Right ventricle myocardium inferior (tissue), 1 donor: ENCODE measurements at regions not wholly inside any gene's neighbourhood (a gene's known extent, or its start where the extent isn't known, plus 50 kb on each side); places are given as distances from the start of the nearest gene placed in this dataset.

Source experiments
- ATAC-seq: fragments of 200-7000 bp; cut with Tn5 transposase; one replicate; pipeline ENCODE4 v1.9.1; 2020; ENCODE audit warnings: mild to moderate bottlenecking, moderate library complexity
- DNase-seq: peaks from one replicate; pipeline ENCODE4 v3.0.0; 2021; ENCODE audit errors: missing footprints
- intact Hi-C: fragments of 100-400 bp; cut with DNase I; formaldehyde crosslinking; loops from one replicate; pipeline ENCODE4 v1.11.0; 2022
- donor health status: DM: no; HTN: yes; CAD: no; lungs with severe emphysema.

GRCh38 chr2:21277068-21278056 is 153.6 kb downstream of the TDRD15 start:
- ATAC-seq (no peak), DNase-seq (no peak)
- intact Hi-C loops: no loop called here

DNA sequence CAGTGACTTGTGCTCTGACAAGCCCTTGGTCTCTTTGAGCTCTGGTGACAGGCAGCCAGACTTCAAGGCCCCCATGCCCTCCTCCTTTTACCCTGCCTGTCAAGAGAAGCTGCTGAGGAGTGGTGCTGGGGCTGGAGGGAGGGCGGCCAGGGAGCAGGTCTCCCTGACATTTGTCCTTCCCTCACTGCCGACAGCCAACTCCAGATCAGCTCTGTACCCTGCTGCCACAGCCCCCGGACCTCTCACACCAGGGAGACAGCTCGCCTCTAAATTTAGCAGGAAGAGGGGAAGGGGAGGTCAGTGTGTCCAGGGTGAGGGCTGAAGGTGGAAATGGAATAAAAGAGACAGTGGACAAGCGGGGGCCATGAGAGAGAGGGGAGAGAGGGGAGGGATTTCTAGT is 155.8 kb downstream of the TDRD15 start:
- ATAC-seq (peak; percentile 74), DNase-seq (no peak)
- intact Hi-C loops: no loop called here

GRCh38 chr2:21280793-21281192 is 157.0 kb downstream of the TDRD15 start:
- ATAC-seq (peak; percentile 51), DNase-seq (no peak)
- intact Hi-C loops: no loop called here

DNA sequence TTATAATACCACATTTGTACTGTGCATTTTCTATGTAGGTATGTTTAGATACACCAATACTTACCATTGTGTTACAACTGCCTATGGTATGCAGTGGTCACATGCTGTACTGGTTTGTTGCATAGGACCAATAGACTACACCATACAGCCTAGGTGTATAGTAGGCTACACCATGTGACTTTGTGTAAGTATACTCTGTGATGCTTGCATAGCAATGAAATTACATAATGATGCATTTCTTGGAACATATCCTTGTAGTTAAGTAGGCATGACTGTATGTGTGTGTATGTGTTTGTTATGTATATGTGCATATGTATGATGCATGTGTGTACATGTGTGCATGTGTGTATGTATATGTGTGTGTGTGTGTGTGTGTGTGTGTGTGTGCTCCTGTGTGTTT is 157.6 kb downstream of the TDRD15 start:
- ATAC-seq: no peak
- DNase-seq: no peak

DNA sequence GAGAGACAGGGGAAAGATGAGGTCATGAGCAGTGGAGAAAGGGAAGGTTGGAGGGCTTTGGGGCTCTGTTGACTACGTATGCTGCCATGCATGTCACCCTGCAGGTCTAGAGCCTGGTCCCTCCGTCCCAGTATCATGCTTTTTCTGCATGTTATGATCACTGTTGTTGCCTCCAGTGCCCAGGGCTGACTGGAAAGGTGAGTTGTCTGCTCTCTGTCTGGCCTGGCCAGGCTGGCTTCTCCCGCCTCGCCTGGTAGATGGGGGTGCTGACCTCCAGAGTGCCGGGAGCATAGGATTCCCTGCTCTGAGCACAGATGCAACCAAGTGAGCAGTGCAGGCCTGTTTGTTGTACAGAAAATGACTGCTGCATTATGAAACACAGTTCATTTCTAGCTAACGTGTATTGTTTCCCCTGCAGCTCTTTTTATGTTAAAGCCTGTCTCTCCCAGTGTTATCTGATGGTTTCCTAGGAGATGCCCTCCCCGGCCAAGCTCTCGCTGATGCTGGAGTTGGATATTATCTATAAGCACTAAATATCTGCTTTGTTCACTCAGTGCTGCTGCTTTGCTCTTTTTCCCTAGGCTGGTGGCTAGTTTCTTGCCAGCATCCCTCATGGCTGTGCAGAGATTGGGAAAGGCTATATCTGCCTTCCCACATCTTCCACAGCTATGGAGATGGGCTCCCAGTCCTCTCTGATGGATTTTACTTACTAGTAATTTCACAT is 158.2 kb downstream of the TDRD15 start:
- DNase-seq: no peak
- ATAC-seq: no peak
- intact Hi-C loops: no loop called here

More for the DNA sequence above, 157.6 kb downstream of the TDRD15 start:
- intact Hi-C loops: no loop called here

GRCh38 chr2:21282515-21282898 is 158.7 kb downstream of the TDRD15 start:
- intact Hi-C loops: no loop called here
- ATAC-seq (no peak), DNase-seq (no peak)

DNA sequence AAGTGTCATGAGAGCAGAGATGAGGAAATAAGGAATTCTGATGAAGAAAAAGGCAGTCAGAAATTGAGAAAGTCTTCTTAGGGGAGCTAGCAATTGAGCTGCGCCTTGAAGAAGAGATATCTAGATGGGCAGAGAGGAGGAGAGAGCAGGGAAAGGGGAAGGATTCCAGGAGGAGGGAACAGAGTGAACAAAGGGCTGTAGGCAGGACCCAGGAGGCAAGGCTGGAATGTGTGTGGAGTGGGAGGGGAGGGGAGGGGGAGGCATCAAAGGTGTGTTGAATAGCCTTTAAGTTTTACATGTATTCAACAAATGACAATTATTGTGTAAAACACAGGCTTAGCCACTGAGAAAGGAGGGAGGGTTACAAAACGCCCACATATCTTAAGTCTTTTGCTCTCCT is 164.5 kb downstream of the TDRD15 start:
- DNase-seq: no peak
- peak; percentile 42 for ATAC-seq
- intact Hi-C loops: no loop called here

DNA sequence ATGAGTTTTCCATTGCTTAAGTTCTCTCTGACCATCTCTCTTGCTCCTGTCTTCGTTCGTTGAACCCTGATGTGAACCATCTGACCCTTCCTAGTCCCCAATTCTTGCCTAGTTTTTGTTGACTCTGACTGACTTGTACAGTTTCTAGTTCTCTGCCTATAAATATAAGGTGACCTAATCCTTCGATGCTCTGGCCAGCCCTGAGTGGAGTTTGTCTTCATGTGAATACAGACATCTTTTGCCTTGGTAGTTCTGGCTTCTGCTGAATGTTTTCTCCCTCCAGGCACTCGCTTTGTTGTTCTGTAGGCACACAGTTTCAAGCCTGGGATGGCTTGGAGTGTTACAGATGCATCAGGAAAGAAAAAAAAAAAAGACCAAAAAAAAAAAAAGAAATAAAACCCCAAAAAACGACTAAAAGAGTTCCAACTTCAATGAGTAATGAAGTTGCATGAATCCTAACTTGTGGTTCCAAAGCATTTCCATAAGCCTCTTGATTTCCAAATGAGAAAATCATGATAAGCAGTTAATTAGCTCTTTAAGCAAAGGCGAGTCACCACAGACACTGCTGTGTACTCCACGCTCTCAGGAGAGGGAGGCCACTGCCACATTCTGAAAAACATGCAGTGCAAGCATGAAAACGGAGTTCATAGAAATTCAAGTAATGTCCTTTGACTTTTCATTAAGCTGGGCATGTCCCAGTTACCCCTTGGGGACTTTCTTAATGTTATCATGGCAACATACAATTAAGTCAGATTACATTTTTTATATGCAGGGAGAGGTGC is 165.2 kb downstream of the TDRD15 start:
- intact Hi-C loops: no loop called here
- DNase-seq (no peak), ATAC-seq (peak; percentile 81)

DNA sequence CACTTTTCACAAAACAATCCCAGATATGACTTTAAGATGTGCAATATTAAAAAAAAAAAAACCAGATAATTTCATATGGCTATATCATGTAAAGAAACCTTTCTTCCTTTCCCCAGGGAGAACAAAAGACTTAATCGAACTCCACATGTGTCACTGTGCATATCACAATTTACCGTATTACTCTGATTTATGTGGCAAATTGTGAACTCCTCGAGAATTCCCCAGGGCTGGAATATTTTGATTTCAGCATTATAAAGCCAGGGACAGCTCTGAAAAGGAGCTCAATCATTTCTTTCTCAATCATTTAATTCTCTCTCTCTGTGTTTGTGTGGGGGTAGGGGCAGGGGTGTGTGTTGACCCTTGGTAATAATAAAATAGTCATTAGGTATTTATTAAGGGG is 165.8 kb downstream of the TDRD15 start:
- intact Hi-C loops: no loop called here
- ATAC-seq: no peak

DNA sequence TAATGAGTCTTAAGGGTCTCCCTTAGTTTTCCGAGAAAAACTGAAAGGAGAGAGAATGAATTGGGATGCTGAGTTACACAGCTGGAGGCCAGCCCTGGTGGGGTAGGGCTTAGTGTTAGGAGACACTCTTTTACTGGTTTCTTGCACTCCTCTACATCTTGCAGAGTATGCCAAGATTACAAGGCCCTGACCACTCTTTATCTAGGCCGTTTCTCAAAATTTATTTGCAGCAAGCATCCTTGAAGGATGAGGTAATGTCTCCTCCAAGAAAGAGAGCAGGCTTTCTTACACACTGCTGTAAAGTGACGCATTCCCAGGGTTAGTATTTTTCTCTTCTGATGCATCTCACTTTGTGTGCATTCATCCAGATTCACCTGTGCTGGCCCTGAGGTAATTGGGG is 166.2 kb downstream of the TDRD15 start:
- ATAC-seq: peak; percentile 78
- intact Hi-C loops: no loop called here
- no peak for DNase-seq

More for the DNA sequence above, 165.8 kb downstream of the TDRD15 start:
- DNase-seq: no peak

DNA sequence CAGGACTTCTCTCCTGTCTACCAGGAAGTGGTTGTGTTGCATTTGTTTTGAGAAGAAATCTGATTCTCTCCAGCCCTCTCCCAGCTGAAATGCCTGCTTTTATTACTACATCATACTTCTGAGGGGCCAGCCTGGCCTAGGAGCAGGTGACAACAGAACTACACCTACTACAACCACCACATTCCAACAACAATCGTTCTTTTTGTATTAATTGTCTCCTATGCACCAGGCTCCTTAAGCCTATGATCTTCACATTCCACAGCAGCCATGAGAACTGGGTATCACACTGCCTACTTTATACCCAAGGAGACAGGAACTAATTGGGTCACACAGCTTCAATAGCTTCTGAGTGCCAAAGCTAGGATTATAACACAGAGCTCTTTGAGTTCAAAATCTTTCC is 167.7 kb downstream of the TDRD15 start:
- DNase-seq: no peak
- intact Hi-C loops: no loop called here
- ATAC-seq: no peak

DNA sequence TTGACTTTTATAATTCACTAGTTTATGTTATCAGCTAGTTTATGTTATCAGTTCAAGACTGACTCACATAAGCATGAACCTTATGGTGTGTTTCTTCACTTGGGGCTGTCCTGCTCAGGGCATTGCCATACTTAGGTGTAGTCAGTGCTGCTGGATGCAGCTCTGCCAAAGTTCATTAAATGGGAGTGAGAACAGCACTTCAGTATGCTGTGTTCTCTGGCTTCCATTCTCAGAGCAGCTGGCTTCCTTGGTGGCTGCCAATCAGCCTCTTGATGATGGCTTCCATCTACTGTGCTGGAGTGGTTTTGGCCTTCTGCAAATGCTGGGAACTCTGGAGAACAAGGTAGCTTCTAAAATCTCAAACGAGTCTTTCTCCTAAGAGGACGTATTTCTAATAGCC is 170.7 kb downstream of the TDRD15 start:
- intact Hi-C loops: no loop called here
- peak; percentile 37 for ATAC-seq
- no peak for DNase-seq

DNA sequence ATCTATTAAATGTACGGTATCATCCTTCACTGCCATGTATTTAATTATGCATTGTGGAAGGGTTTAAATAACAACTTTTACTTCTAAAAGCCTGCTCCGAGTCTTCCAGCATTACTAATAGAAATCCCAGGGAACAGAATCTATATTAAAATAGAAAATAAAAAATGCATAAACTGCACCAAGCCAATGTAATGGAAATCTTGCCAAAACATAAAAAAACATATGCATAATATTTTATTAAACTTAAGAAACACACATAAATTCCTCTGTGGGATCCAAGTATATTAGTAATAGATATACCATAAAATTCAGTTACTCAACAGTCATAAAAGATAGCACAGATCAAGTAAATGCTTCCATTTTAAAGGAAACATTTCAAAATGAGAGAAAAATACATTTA is 175.6 kb downstream of the TDRD15 start:
- ATAC-seq (no peak), DNase-seq (no peak)
- intact Hi-C loops: no loop called here

DNA sequence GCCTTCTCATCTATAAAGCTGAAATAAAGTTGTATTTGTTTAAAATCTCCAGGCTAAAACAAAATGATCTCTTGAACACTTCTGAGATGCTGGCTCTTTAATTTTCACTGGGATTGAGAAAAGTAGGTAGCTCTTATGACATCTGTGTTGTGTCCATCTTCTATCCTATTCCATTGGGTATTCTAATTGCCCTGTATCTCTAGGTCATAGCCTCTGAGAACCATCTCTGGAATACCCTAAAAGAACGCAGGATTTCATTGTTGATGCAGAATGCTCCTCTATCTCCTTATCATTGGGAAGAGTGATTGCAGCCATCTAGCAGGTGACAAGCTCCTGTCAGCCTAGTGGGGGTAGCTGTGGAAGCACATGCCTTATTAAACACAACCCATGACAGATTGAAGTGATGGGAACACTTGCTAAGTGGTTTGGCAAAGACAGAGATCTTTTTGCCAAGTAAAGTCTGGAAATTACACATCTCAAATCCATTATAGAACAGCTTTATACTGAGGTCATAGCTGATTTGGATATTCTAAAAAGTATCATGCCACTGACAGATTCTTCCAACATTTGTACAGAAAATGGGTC is 178.2 kb downstream of the TDRD15 start:
- ATAC-seq: peak; percentile 85
- DNase-seq: no peak
- intact Hi-C loops: no loop called here

GRCh38 chr2:21303876-21304275 is 180.1 kb downstream of the TDRD15 start:
- no peak for DNase-seq
- ATAC-seq: no peak
- intact Hi-C loops: no loop called here

DNA sequence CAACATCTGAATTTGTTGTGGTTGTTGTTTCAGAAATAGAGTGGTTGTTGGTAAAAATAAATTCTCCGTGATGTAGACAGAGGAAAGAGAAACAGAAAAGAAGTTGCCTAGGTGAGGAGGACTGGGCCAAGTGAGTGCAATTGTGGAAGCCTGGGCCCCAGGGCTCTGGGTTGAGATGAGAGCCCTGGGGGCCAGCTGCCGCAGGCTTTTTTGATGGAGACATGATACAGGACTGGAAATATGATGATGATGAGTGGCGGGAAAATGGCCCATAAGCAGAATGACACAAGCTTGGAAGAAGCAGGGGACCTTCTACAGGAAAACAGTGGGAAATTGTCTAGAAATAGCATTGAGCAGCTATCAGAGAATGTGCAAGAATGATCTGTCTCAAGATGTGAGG is 181.8 kb downstream of the TDRD15 start:
- ATAC-seq: no peak
- intact Hi-C loops: no loop called here
- no peak for DNase-seq

GRCh38 chr2:21306235-21306634 is 182.5 kb downstream of the TDRD15 start:
- intact Hi-C loops: no loop called here
- ATAC-seq: no peak
- DNase-seq: no peak

GRCh38 chr2:21307037-21307436 is 183.3 kb downstream of the TDRD15 start:
- ATAC-seq (no peak), DNase-seq (no peak)
- intact Hi-C loops: no loop called here

DNA sequence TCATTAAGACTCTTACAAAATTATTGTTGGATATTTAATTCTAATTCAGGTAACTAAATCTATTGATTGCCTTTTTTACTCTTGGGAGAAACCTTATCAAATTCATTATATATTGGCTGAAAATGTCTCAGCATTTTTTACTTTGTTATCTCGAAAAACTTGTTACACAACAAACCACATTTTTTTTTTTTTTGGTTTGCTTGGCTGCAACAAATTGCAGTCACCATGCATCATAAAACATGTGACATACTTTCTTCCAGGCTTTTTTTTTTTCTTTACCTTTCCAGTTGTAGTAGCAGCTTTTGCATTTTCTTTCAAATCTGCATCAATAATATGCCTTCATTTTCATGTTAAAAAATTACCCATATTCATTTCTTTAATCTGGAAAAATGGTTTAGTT is 186.7 kb downstream of the TDRD15 start:
- ATAC-seq (no peak), DNase-seq (no peak)
- intact Hi-C loops: no loop called here
